Esophagus (tissue), 2 donors: ENCODE measurements at regions not wholly inside any gene's neighbourhood (a gene's known extent, or its start where the extent isn't known, plus 50 kb on each side); places are given as distances from the start of the nearest gene placed in this dataset.
"Not testable (repeated sequence)": the region's sequence is repeated elsewhere in the genome, so short reads cannot be mapped to it uniquely, and the experiment has no call there.

Experiments used
- H3K27ac ChIP-seq, 2 donors: one replicate each; pipeline ENCODE4 v1.5.1; 2013; ENCODE audit warnings: low read depth in 2 of 2, mild to moderate bottlenecking in 2 of 2, inconsistent platforms in 1 of 2, low read length in 1 of 2, moderate library complexity in 1 of 2
- H3K27me3 ChIP-seq, 2 donors: one replicate each; pipeline ENCODE4 v1.6.1; 2013; ENCODE audit warnings: low read length in 2 of 2, control low read depth in 1 of 2, mild to moderate bottlenecking in 1 of 2; ENCODE audit not compliant: insufficient read depth in 2 of 2, control insufficient read depth in 1 of 2
- H3K36me3 ChIP-seq, 2 donors: one replicate each; pipeline ENCODE4 v1.6.1; 2013; ENCODE audit warnings: low read length in 1 of 2; ENCODE audit not compliant: control insufficient read depth in 2 of 2, insufficient read depth in 2 of 2
- H3K4me1 ChIP-seq, 2 donors: one replicate each; pipeline ENCODE4 v1.6.1; 2013; ENCODE audit warnings: low read length in 1 of 2; ENCODE audit not compliant: control insufficient read depth in 2 of 2, insufficient read depth in 2 of 2
- H3K4me3 ChIP-seq, 2 donors: one replicate each; pipeline ENCODE4 v1.5.1; 2013; ENCODE audit warnings: low read length in 2 of 2, mild to moderate bottlenecking in 2 of 2, low read depth in 1 of 2, moderate library complexity in 1 of 2
- H3K9me3 ChIP-seq, 2 donors: one replicate each; pipeline ENCODE4 v1.6.1; 2013; ENCODE audit warnings: mild to moderate bottlenecking in 2 of 2, low read depth in 1 of 2, low read length in 1 of 2, moderate library complexity in 1 of 2; ENCODE audit not compliant: control insufficient read depth in 2 of 2, insufficient read depth in 1 of 2
- WGBS, 2 donors: extraction: QIAGEN DNeasy Blood & Tissue Kit; methylation state at CpG; one replicate each; pipeline ENCODE4 v1.1.7; 2013; 5-methylcytosine and 5-hydroxymethylcytosine counted together
- donor health status: healthy with polysubstance abuse.
- donor health status: Bipolar disorder and iron deficiency.

DNA sequence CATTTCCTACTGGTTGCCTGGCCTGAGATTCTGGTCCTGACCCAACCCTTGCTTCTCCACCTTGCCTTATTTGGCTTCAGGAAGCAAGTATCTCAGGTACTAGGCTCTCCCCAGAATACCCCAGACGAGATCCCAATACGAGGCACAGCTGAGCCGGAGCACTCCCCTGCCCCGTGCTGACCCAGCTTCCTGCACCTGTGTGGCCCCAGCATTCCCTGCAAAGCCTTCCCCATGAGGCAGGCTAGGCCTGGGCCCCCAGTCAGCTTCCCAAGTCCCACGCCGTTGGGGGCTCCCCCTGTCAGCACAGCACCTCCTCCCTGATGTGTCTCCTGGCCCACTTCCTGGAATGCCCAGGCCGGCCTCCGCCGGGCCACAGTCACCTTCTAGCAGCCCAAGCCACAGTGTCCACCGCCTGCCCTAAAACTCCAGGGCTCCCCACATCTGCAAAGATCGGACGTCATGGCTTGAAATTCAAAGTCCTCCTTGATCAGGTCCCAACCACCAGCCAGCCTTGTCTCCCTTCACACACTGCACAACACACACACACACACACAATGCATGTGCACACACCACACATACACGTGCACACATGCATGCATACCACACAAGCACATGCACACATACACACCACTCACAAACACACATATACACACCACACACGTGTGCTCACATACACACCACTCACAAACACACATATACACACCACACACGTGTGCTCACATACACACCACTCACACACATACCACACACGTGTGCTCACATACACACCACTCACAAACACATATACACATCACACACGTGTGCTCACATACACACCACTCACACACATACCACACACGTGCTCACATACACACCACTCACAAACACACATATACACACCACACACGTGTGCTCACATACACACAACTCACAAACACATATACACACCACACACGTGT is 78.9 kb upstream of the FOXK1 start:
- WGBS, 2 donors = 87 to 88% methylated on average over 20 of the region's 20 CpGs
- Histone ChIP-seq H3K4me3 (no peak overlapping the region), H3K9me3 (no peaks in the 10 kb centered on the region), H3K4me1 (peaks cover 0 to 5% of the 10 kb centered on the region in 2 donors), H3K36me3 (no peaks in the 10 kb centered on the region), H3K27ac (no peak overlapping the region), H3K27me3 (no peaks in the 10 kb centered on the region)

DNA sequence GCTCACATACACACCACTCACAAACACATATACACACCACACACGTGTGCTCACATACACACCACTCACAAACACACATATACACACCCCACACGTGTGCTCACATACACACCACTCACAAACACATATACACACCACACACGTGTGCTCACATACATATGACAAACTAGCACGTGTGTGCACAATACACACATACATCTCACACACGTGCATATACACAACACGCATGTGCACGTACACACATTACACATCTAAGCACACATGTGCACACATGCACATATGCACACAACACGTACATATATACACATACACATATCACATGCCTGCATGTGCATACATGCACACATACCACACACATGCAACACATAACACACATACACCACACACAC is 78.3 kb upstream of the FOXK1 start:
- no peak overlapping the region for H3K4me3 ChIP-seq
- no peaks in the 10 kb centered on the region for H3K9me3 ChIP-seq
- H3K36me3 ChIP-seq = no peaks in the 10 kb centered on the region
- 96% methylated on average over 8 of the region's 8 CpGs for WGBS, 2 donors
- H3K4me1 ChIP-seq = peaks cover 0 to 5% of the 10 kb centered on the region in 2 donors
- H3K27me3 ChIP-seq = no peaks in the 10 kb centered on the region
- no peak overlapping the region for H3K27ac ChIP-seq

DNA sequence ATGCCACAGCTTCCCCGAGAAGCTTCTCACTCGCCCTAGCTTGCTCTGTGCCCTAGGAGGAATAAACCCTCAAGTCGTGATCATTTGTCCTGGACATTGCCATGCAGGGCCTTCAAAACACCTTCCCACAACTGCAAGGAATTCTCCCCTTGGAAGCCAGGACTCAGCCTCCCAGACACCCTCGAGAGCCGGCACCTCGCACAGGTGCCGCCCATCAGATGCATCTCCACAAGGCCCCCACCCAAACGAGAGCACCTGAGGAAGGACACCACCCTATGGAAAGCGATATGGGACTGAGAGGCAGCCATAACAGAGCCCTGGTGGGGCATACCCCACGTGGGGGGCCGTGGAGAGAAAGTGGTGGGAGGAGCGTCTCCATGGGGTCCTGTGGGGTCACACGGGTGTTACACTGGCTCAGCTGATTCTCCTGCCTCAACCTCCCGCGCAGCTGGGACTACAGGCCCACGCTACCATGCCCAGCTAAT is 77.6 kb upstream of the FOXK1 start:
- H3K36me3 ChIP-seq = no peaks in the 10 kb centered on the region
- no peaks in the 10 kb centered on the region for H3K9me3 ChIP-seq
- peaks cover 0 to 5% of the 10 kb centered on the region in 2 donors for H3K4me1 ChIP-seq
- no peak overlapping the region for H3K4me3 ChIP-seq
- WGBS, 2 donors = 87 to 88% methylated on average over 16 of the region's 16 CpGs
- no peaks in the 10 kb centered on the region for H3K27me3 ChIP-seq
- H3K27ac ChIP-seq = no peak overlapping the region

DNA sequence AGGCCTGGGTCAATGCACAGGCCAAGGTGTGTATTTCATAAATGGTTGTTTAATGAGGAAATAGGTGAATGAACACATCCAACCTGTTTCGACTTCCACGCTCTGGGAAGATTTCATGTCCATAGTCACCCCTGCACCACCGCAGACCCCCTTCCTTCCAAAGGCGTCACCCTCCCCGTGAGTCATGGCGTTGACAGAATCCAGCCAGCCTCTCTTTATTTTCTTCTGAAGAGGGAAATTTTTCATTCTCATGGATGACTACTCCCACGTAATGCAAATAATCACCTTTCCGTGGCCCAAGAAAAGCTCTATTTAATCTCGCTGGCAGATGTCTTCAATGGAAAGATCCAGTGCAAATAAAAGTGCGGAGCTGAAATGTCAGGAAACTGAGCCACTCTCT is 75.3 kb upstream of the FOXK1 start:
- WGBS, 2 donors = 50 to 69% methylated on average over 10 of the region's 10 CpGs
- Histone ChIP-seq H3K27ac (peak overlapping the region in 1 of 2 donors; percentile 69), H3K4me1 (peaks cover 0 to 5% of the 10 kb centered on the region in 2 donors), H3K36me3 (no peaks in the 10 kb centered on the region), H3K9me3 (no peaks in the 10 kb centered on the region), H3K4me3 (no peak overlapping the region), H3K27me3 (no peaks in the 10 kb centered on the region)

DNA sequence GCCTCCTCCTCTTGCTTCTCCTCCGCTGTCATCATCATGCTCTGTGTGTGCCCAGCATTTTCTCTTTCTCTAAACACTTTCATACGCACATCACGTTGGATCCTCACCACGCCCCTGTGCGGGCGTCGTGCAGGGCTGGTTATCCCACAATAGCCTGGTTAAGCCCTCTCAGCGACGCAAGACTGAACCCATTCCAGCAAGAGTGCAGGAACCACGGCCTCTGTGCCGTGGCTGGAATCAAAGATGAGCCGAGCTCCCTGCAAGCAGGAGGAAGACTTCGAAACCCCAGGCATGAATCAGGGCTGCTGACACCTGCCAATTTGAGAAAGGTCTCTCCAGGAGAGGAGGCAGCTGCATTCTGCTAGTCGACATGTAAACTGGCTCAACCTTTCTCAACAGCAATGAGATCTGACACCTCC is 74.8 kb upstream of the FOXK1 start:
- Histone ChIP-seq H3K27me3 (no peaks in the 10 kb centered on the region), H3K4me3 (no peak overlapping the region), H3K4me1 (peaks cover 0 to 5% of the 10 kb centered on the region in 2 donors), H3K27ac (peak overlapping the region in 1 of 2 donors; percentile 69), H3K9me3 (no peaks in the 10 kb centered on the region), H3K36me3 (no peaks in the 10 kb centered on the region)
- 41 to 58% methylated on average over 14 of the region's 14 CpGs for WGBS, 2 donors

DNA sequence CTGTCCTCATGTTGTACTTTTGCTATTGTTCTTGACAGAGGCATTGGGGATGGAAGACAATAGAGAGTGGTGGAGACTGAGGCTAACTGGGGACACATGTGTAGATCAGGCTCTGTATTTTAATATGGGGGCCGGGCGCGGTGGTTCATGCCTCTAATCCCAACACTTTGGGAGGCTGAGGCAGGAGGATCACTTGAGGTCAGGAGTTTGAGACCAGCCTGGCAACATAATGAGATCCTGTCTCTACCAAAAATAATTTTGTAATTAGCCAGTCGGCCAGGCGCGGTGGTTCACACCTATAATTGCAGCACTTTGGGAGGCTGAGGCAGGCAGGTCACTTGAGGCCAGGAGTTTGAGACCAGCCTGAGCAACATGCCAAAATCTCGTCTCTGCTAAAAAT is 72.5 kb upstream of the FOXK1 start:
- H3K9me3 ChIP-seq, H3K4me1 ChIP-seq, H3K4me3 ChIP-seq, H3K27ac ChIP-seq, H3K27me3 ChIP-seq, H3K36me3 ChIP-seq: not testable (repeated sequence)
- WGBS, 2 donors = 94 to 96% methylated on average over 7 of the region's 7 CpGs

DNA sequence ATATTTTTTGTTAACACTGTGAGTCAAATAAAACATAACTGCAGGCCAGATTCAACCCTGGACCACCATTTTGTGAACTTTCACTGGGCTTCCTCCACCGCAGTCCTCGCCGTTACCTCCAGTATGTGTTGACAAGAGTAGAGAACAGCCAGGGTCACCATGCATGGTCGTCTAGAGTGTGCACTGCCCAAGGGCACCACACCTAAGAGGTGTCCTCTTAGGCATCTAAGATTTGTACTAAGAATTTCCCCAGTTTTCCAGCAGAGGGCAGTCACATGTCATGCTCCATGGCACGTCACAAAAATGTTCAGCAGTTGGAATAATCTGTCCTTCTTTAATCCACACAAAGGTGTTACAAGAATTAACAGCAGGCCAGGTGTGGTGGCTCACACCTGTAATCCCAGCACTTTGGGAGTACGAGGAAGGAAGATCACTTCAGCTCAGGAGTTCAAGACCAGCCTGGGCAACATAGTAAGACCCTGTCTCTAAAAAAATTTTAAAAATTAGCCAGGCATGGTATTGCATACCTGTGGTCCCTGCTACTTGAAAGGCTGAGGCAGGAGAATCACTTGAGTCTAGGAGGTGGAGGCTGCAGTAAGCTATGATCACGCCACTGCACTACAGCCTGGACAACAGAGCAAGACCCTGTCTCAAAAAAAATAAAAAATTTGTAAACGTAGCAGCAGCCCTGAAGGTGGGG is 71.2 kb upstream of the FOXK1 start:
- H3K27ac ChIP-seq = no peak overlapping the region
- WGBS, 2 donors = 48 to 50% methylated on average over 8 of the region's 8 CpGs
- no peak overlapping the region for H3K4me3 ChIP-seq
- H3K27me3 ChIP-seq = no peaks in the 10 kb centered on the region
- H3K4me1 ChIP-seq = peaks cover 0 to 9% of the 10 kb centered on the region in 2 donors
- no peaks in the 10 kb centered on the region for H3K36me3 ChIP-seq
- no peaks in the 10 kb centered on the region for H3K9me3 ChIP-seq

DNA sequence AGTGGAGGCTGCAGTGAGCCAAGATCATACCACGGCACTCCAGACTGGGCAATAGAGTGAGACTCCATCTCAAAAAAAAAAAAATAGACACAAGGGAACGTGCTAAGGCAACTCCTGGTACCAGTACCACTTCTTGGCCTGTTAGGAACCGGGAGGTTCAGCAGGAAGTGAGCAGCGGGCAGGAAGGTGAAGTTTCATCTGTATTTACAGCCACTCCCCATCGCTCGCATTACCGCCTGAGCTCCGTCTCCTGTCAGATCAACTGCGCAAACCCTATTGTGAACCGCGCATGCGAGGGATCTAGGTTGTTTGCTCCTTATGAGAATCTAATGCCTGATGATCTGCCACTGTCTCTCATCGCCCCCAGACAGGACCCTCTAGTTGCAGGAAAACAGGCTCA is 69.9 kb upstream of the FOXK1 start:
- H3K27me3 ChIP-seq = no peaks in the 10 kb centered on the region
- WGBS, 2 donors = 93 to 95% methylated on average over 13 of the region's 13 CpGs
- H3K36me3 ChIP-seq = no peaks in the 10 kb centered on the region
- no peaks in the 10 kb centered on the region for H3K9me3 ChIP-seq
- no peak overlapping the region for H3K27ac ChIP-seq
- H3K4me3 ChIP-seq = no peak overlapping the region
- peaks cover 0 to 4% of the 10 kb centered on the region in 2 donors for H3K4me1 ChIP-seq

DNA sequence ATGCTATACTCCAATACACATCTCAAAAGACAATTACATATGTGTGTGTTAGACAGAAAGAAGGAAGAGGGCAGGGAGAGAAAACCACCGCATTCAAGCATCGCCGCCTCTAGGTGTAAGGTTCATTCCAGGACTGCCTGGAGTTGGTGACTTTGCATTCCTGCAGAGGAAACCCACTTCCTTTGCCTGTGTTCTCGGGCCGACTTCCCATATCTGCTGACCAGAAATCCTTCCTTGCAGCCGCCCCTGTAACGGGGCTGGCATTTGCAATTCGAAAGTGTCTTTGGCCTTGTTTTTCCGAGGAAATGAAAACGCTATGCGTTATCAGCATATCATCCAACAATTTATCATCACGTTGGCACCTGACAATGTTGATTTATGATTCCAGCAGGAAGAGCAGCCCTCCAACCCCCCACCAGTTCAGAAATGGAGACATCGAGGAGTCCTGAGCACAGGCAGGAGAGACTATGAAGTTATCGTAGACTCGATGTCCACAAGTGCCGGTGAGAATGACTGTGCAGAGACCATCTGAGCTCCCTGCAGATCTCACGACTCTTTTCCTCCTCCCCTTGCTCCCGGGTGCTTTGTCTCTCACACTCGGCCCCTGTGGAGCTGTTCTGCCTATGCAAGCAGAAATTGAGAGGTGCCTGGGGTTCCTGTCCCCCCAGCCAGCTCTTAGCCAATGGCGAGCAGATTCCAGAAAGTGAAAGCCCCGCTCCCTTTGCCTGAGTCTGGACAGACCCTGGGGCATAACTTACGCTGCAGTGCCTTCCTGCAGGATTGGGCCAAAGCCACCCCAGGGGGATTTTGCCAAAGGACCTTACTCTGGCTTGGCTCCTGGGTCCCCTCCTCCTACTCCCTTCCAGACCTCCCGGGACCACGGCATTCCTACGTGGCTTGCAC is 68.9 kb upstream of the FOXK1 start:
- 29 to 37% methylated on average over 25 of the region's 25 CpGs for WGBS, 2 donors
- H3K9me3 ChIP-seq = no peaks in the 10 kb centered on the region
- no peaks in the 10 kb centered on the region for H3K36me3 ChIP-seq
- H3K27me3 ChIP-seq = no peaks in the 10 kb centered on the region
- peaks cover 0 to 4% of the 10 kb centered on the region in 2 donors for H3K4me1 ChIP-seq
- H3K4me3 ChIP-seq = no peak overlapping the region
- H3K27ac ChIP-seq = peak overlapping the region in 1 of 2 donors; percentile 47
